ACC112 (cell line): ENCODE measurements at regions not wholly inside any gene's neighbourhood (a gene's known extent, or its start where the extent isn't known, plus 50 kb on each side); places are given as distances from the start of the nearest gene placed in this dataset.
"Not testable (repeated sequence)": the region's sequence is repeated elsewhere in the genome, so short reads cannot be mapped to it uniquely, and the experiment has no call there.

ENCODE experiments used
- H2AFZ ChIP-seq: fragments of 200-600 bp; sonication (generic); one replicate; pipeline ENCODE4 v1.6.0; 2017; ENCODE audit warnings: antibody characterized with exemption, low read length; ENCODE audit not compliant: unreplicated experiment
- H3K27ac ChIP-seq: fragments of 200-600 bp; sonication (generic); 2 replicates; pipeline ENCODE4 v1.5.1; 2014; ENCODE audit warnings: low read depth, mild to moderate bottlenecking, antibody characterized with exemption, low read length, moderate library complexity
- H3K27me3 ChIP-seq: fragments of 200-600 bp; sonication (generic); 2 replicates; pipeline ENCODE4 v1.6.1; 2014; ENCODE audit warnings: mild to moderate bottlenecking, antibody characterized with exemption, low read length, moderate library complexity, mixed read lengths; ENCODE audit not compliant: insufficient read depth
- H3K36me3 ChIP-seq: fragments of 200-600 bp; sonication (generic); 2 replicates; pipeline ENCODE4 v1.6.1; 2016; ENCODE audit warnings: mild to moderate bottlenecking, antibody characterized with exemption, low read length, moderate library complexity, mixed read lengths; ENCODE audit not compliant: insufficient read depth
- H3K4me1 ChIP-seq: fragments of 200-600 bp; sonication (generic); one replicate; pipeline ENCODE4 v1.6.1; 2016; ENCODE audit warnings: low read length, mixed read lengths; ENCODE audit not compliant: insufficient read depth, unreplicated experiment, control insufficient read depth
- H3K4me3 ChIP-seq: fragments of 200-600 bp; sonication (generic); 2 replicates; pipeline ENCODE4 v1.5.1; 2014; ENCODE audit warnings: mild to moderate bottlenecking, low read depth, low read length
- H3K79me2 ChIP-seq: fragments of 200-600 bp; sonication (generic); one replicate; pipeline ENCODE4 v1.6.0; 2016; ENCODE audit warnings: low read length; ENCODE audit not compliant: control insufficient read depth, unreplicated experiment, insufficient read depth

DNA sequence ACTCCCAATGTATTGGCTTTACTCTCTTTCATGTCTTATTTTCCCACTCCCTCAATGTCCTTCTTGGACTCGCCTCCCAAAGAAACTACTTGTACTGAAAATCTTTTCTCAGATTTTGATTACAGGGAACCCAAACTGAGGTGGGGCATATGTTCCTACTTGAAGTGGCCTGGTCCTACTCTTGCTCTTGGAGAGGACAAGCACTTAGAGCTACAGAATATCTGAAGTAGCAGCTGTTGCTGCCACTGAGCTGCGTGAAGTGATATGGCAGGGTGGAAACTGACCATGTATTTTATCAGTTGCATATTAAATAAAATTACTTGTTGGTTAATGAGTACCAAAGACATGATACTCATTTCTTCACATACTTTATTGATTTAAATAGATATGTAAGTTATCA is 129.5 kb downstream of the TSEN15 start:
- no peaks in the 10 kb centered on the region for H3K79me2 ChIP-seq
- no peak overlapping the region for H3K4me3 ChIP-seq
- H2AFZ ChIP-seq = no peak overlapping the region
- no peak overlapping the region for H3K27ac ChIP-seq
- H3K36me3 ChIP-seq = no peaks in the 10 kb centered on the region
- no peaks in the 10 kb centered on the region for H3K4me1 ChIP-seq
- H3K27me3 ChIP-seq = no peaks in the 10 kb centered on the region; the same call in 1 of the 2 replicates

DNA sequence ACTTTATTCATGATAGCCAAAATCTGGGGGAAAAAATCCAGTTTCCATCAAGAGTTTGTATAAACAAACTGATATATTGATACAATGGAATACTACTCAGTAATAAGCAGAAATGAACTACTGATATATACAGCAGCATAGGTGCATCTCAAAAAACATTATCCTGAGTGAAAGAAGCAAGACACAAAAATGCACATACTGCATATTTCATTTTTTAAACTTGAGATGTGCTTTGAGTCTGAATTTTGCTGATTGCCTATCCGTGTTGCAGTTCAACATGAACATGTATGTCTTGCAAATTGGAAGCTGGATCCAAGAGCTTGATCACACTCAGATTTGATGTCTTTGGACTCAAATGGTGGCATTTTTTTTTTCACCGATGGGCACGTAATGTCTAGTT is 132.4 kb downstream of the TSEN15 start:
- Histone ChIP-seq H3K27ac (no peak overlapping the region), H3K27me3 (peaks cover 7% of the 10 kb centered on the region; the same call in 1 of the 2 replicates), H3K4me3 (no peak overlapping the region), H3K36me3 (no peaks in the 10 kb centered on the region), H2AFZ (no peak overlapping the region), H3K79me2 (no peaks in the 10 kb centered on the region), H3K4me1 (no peaks in the 10 kb centered on the region)

DNA sequence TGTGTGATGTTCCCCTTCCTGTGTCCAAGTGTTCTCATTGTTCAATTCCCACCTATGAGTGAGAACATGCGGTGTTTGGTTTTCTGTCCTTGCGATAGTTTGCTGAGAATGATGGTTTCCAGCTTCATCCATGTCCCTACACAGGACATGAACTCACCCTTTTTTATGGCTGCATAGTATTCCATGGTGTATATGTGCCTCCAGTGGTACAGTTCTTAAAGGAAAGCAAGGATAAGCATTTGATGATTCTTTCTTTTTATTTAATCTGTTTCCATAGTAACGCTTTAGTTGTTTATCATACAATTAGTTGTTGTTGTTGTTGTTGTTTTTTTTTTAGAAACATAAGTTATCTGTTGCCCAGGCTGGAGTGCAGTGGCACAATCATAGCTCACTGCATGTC is 133.1 kb downstream of the TSEN15 start:
- H3K79me2 ChIP-seq, H3K27me3 ChIP-seq, H3K4me1 ChIP-seq, H3K4me3 ChIP-seq, H3K27ac ChIP-seq, H2AFZ ChIP-seq, H3K36me3 ChIP-seq: not testable (repeated sequence)

DNA sequence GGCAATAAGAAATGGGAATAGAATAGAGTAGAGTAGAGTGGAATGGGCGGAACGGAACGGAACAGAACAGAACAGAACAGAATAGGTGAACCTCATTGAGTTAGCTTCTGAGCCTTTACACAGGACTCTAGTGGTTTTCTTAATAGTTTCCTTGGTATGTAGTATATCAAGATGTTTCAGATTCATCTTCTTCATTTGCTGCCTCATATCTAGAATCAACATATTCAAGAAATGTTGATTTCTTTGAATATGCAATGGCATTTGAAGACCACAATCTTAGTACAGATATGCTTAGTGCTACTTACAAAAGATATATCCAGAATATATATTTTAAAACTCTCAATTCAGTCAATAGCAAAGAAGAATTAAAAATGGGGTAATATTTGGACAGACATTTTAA is 133.8 kb downstream of the TSEN15 start:
- no peak overlapping the region for H2AFZ ChIP-seq
- no peaks in the 10 kb centered on the region for H3K36me3 ChIP-seq
- no peaks in the 10 kb centered on the region for H3K4me1 ChIP-seq
- no peaks in the 10 kb centered on the region for H3K79me2 ChIP-seq
- no peak overlapping the region for H3K4me3 ChIP-seq
- H3K27me3 ChIP-seq = peaks cover 14% of the 10 kb centered on the region
- no peak overlapping the region for H3K27ac ChIP-seq

DNA sequence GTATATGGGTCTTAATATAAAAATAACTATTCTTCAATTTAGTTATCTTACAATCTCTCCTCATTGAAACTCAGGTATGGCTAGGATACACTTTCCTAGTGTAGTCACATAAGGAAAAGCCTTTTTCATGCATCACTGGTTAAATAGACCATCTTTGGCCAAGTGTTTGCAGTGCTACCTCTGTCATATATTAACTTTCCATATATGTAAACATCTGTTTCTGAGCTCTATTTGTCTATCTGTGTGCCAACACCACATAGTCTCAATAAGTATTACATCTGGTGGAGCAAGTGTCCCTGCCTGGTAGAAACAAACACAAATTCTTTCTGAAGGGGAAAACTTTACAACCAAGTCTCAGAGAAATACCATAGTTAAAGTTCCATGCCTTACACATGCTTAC is 134.6 kb downstream of the TSEN15 start:
- Histone ChIP-seq H3K36me3 (no peaks in the 10 kb centered on the region), H3K27me3 (peaks cover 22% of the 10 kb centered on the region), H3K4me3 (no peak overlapping the region), H3K4me1 (no peaks in the 10 kb centered on the region), H2AFZ (no peak overlapping the region), H3K79me2 (no peaks in the 10 kb centered on the region), H3K27ac (no peak overlapping the region)

DNA sequence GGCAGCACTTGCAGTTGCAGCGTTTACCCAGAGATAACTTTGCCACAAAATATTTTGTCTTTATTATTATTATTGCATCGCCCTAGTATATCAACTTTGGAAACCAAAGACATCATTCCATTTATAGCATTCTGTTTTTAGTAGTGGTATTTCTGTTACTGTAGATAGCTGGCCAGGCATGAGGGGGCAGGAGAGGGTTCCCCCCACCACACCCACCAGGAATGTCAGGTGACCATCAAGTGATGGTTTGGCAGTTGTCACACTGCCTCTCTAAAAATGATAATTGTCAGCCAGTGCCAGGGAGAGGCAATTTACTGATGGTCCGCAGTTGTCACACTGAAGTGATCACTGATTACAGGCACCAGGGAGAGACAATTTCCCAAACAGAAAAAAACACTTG is 135.6 kb downstream of the TSEN15 start:
- no peak overlapping the region for H3K27ac ChIP-seq
- H3K36me3 ChIP-seq = no peaks in the 10 kb centered on the region
- H3K27me3 ChIP-seq = peaks cover 22% of the 10 kb centered on the region
- no peaks in the 10 kb centered on the region for H3K79me2 ChIP-seq
- no peak overlapping the region for H2AFZ ChIP-seq
- no peak overlapping the region for H3K4me3 ChIP-seq
- H3K4me1 ChIP-seq = no peaks in the 10 kb centered on the region

DNA sequence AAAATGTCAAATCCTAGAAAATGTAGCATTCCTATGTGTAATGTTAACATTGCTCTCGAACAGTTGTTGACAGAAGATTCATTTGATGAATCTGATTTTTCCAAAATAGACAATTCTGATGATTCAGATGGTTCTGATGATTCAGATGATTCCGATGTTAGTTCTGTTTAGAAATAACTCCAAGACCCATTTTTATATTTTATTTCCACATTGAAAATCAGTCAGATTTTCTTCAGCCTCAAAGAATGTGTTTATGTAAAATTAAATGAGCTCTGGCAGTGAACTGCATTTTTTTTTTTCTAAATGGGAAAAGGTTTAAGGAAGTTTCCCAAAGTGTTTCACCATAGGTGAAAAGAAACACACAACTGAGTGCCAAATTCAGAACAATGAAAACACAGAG is 136.5 kb downstream of the TSEN15 start:
- peaks cover 22% of the 10 kb centered on the region for H3K27me3 ChIP-seq
- H3K4me1 ChIP-seq = no peaks in the 10 kb centered on the region
- H3K27ac ChIP-seq = no peak overlapping the region
- H3K36me3 ChIP-seq = no peaks in the 10 kb centered on the region
- H3K4me3 ChIP-seq = no peak overlapping the region
- H2AFZ ChIP-seq = no peak overlapping the region
- no peaks in the 10 kb centered on the region for H3K79me2 ChIP-seq

DNA sequence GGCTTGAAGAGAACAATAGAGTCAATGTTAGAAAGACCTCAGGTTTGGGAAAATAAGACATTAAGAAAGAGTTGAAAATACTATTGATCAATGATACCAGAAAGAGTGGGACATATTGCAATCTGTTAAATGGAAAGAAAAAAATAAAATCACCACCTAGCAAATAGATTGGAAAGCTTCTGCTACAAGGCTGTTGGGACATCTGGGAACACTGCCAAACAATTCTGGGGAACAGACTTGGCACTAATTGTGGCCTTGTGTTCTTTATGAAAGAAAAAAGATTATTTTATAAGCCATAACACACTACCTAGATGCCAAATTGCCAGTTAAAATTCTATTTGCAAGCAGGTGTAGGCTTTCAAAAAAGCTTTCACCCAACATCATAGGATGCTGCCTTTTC is 137.8 kb downstream of the TSEN15 start:
- no peak overlapping the region for H2AFZ ChIP-seq
- H3K27ac ChIP-seq = no peak overlapping the region
- H3K4me1 ChIP-seq = no peaks in the 10 kb centered on the region
- no peak overlapping the region for H3K4me3 ChIP-seq
- H3K27me3 ChIP-seq = peaks cover 30% of the 10 kb centered on the region
- no peaks in the 10 kb centered on the region for H3K36me3 ChIP-seq
- no peaks in the 10 kb centered on the region for H3K79me2 ChIP-seq

DNA sequence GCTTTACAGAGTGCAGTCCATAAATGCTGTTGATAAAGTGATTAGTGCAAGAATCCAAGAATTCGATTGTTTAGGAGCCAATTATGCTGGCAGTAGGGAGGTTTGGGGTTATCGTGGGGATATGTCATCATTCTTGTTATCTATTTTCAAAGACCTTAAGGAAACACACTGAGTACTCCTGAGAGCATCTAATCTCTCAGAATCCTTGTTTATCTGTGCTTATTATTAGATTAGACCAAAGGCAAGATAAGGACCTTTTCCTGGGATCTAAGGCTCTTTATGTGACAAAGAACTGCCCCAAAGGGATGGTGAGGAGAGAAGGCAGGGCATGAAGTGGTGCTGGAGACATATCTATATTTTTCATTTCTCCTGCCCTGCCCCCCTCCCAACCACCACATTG is 139.1 kb downstream of the TSEN15 start:
- peaks cover 31% of the 10 kb centered on the region for H3K27me3 ChIP-seq
- H3K4me3 ChIP-seq = no peak overlapping the region
- H3K4me1 ChIP-seq = no peaks in the 10 kb centered on the region
- H3K27ac ChIP-seq = no peak overlapping the region
- no peaks in the 10 kb centered on the region for H3K36me3 ChIP-seq
- H2AFZ ChIP-seq = no peak overlapping the region
- H3K79me2 ChIP-seq = no peaks in the 10 kb centered on the region

DNA sequence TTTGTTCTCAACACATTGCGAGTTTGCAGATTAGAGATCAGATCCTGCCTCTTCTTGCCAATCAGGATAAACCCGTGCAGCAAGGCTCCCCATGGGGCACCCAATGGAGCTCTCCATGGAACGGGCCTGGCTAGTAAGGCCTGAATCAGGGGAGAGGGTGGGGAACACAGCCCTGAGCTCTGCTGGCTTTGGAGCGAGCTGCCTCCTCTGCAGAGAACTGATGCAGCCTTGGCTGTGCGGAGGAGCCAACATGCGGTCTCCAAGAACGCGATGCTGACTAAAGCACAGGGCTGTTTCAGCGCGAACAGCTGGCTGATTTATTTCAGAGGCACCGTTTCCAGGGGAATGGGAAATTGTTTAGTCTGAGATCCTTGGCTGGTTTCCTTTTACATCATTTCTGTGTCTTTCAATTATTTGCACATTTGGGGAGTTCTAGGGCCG is 139.7 kb downstream of the TSEN15 start:
- H3K27ac ChIP-seq = no peak overlapping the region
- H2AFZ ChIP-seq = no peak overlapping the region
- no peak overlapping the region for H3K4me3 ChIP-seq
- H3K36me3 ChIP-seq = no peaks in the 10 kb centered on the region
- no peaks in the 10 kb centered on the region for H3K79me2 ChIP-seq
- no peaks in the 10 kb centered on the region for H3K4me1 ChIP-seq
- H3K27me3 ChIP-seq = peaks cover 31% of the 10 kb centered on the region

DNA sequence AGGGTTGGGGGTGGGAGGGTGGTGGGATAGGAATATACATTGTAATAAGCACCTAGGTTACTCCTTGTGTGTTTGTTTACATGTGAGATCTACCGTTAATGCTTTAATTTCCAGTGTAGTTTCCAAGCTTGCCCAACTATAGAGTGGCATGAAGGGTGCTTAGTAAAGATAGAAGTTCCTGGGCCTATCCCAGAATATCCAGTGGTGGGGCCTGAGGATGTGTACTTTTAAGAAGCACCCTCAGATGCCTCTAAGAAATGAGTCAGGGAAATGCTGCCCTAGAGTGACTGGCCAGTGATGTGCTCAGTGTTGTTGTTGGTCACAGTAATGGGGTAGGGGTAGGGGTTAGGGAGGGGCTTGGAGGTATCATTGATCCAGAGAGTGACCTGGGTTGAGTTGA is 141.3 kb downstream of the TSEN15 start:
- peaks cover 31% of the 10 kb centered on the region for H3K27me3 ChIP-seq
- no peaks in the 10 kb centered on the region for H3K79me2 ChIP-seq
- H2AFZ ChIP-seq = no peak overlapping the region
- no peaks in the 10 kb centered on the region for H3K36me3 ChIP-seq
- no peak overlapping the region for H3K27ac ChIP-seq
- no peak overlapping the region for H3K4me3 ChIP-seq
- no peaks in the 10 kb centered on the region for H3K4me1 ChIP-seq
